Panc1 (cell line): ENCODE measurements at regions not wholly inside any gene's neighbourhood (a gene's known extent, or its start where the extent isn't known, plus 50 kb on each side); places are given as distances from the start of the nearest gene placed in this dataset.

Source experiments
- ATAC-seq: fragments of 200-7000 bp; cut with Tn5 transposase; 2 replicates; pipeline ENCODE4 v1.9.1; 2020; ENCODE audit warnings: mild to moderate bottlenecking, moderate library complexity
- BruUV-seq: library from RNA; stranded (reverse); fragments of 400-500 nt; replicated peaks from 2 replicates; lab custom pipeline; 2021; lab: Mats Ljungman, UMichigan
- CTCF ChIA-PET: fragments of 300-600 bp; sonication (Branson Sonifier 250); formaldehyde crosslinking; loops from one replicate; lab custom pipeline; 2022; ENCODE audit warnings: antibody characterized with exemption; lab: Charles Lee
- POLR2A ChIA-PET: fragments of 300-600 bp; sonication (Branson Sonifier 250); formaldehyde crosslinking; loops from one replicate; lab custom pipeline; 2022; ENCODE audit warnings: antibody characterized with exemption; lab: Charles Lee
- DNase-seq: peaks from one replicate; pipeline ENCODE4 v3.0.0-alpha.2; 2010; ENCODE audit warnings: low read depth, low spot score
- H3K27ac ChIP-seq: 2 replicates; pipeline ENCODE4 v1.5.1; 2011; ENCODE audit warnings: mild to moderate bottlenecking, low read length, inconsistent platforms
- H3K27me3 ChIP-seq: fragments of 200-500 bp; sonication (Bioruptor generic); 2 replicates; pipeline ENCODE4 v1.6.0; 2014; ENCODE audit warnings: low read length, inconsistent platforms; ENCODE audit not compliant: control insufficient read depth, insufficient read depth
- H3K36me3 ChIP-seq: fragments of 200-500 bp; sonication (Bioruptor generic); 2 replicates; pipeline ENCODE4 v1.5.1; 2014; ENCODE audit warnings: inconsistent platforms, mild to moderate bottlenecking, low read length, moderate library complexity; ENCODE audit not compliant: control insufficient read depth, insufficient read depth
- H3K4me1 ChIP-seq: 2 replicates; pipeline ENCODE4 v1.5.1; 2011; ENCODE audit warnings: inconsistent platforms, mild to moderate bottlenecking, low read length, moderate library complexity; ENCODE audit not compliant: control insufficient read depth, insufficient read depth
- H3K4me3 ChIP-seq, 2 experiments: 2 replicates each; pipeline ENCODE4 v1.5.1; 2011 to 2012; ENCODE audit warnings: low read depth in 2 of 2, low read length in 2 of 2, mild to moderate bottlenecking in 2 of 2, inconsistent platforms in 1 of 2, moderate library complexity in 1 of 2
- H3K9me3 ChIP-seq: fragments of 200-500 bp; sonication (Bioruptor generic); 2 replicates; pipeline ENCODE4 v1.5.1; 2014; ENCODE audit warnings: low read depth, mild to moderate bottlenecking, inconsistent platforms, low read length, moderate library complexity; ENCODE audit not compliant: control insufficient read depth, insufficient read depth
- CTCF ChIP-seq: fragments of 450-650 bp; IDR thresholded peaks from 2 replicates; pipeline ENCODE4 v1.5.1; 2017; ENCODE audit warnings: mild to moderate bottlenecking
- POLR2AphosphoS5 ChIP-seq: IDR thresholded peaks from 2 replicates; pipeline ENCODE4 v1.6.1; 2012; ENCODE audit warnings: mild to moderate bottlenecking, low read depth, low read length, moderate library complexity
- REST ChIP-seq, 2 experiments: IDR thresholded peaks; 2 replicates each; pipeline ENCODE4 v1.6.1; 2011 to 2012; ENCODE audit warnings: low read depth in 2 of 2, control low read depth in 1 of 2, low read length in 1 of 2, mild to moderate bottlenecking in 1 of 2, moderate library complexity in 1 of 2; ENCODE audit not compliant: insufficient read depth in 1 of 2
- SIN3A ChIP-seq: IDR thresholded peaks from 2 replicates; pipeline ENCODE4 v1.6.1; 2012; ENCODE audit warnings: low read depth, mild to moderate bottlenecking, low read length, moderate library complexity, borderline replicate concordance; ENCODE audit not compliant: insufficient read depth
- TCF7L2 ChIP-seq: IDR thresholded peaks from 2 replicates; pipeline ENCODE4 v1.6.1; 2011; ENCODE audit warnings: mild to moderate bottlenecking, low read depth, low read length, inconsistent platforms
- in situ Hi-C: cut with HindIII; loops from 2 replicates; pipeline ENCODE4 v1.10.0; 2016; ENCODE audit warnings: low sequenced_read_pairs, low pct_unique_long_range_greater_than_20kb
- intact Hi-C: fragments of 100-400 bp; cut with micrococcal nuclease; formaldehyde crosslinking; loops from one replicate; pipeline ENCODE4 v1.10.0; 2022; ENCODE audit not compliant: unreplicated experiment

- ChIA-PET CTCF (no interaction called here), POLR2A (no interaction called here)
- no peaks in the 10 kb centered on the region for H3K4me1 ChIP-seq
- no peak overlapping the region for H3K27ac ChIP-seq
- BruUV-seq, result no TSS peak
- DNase-seq, result no peak
- H3K9me3 ChIP-seq, result no peaks in the 10 kb centered on the region
- no peaks in the 10 kb centered on the region for H3K27me3 ChIP-seq
- H3K4me3 ChIP-seq, result no peak overlapping the region
- ATAC-seq, result no peak
- in situ Hi-C loops, result no loop called here
- no peak for TF ChIP-seq CTCF
- no peak for TF ChIP-seq TCF7L2
- no peak for TF ChIP-seq POLR2AphosphoS5
- no peak for TF ChIP-seq REST (IDR thresholded peaks at IDR 0.05; ENCODE audit: insufficient read depth in 1 of 2, low read depth in 2 of 2, low read length in 1 of 2)
- TF ChIP-seq SIN3A, result no peak
- no peaks in the 10 kb centered on the region for H3K36me3 ChIP-seq
- intact Hi-C loops, result no loop called here
Measured at GRCh38 chr9:86716326-86716922, 230.9 kb downstream of the GAS1 start.

- H3K27ac ChIP-seq, result no peak overlapping the region
- intact Hi-C loops (no loop called here), in situ Hi-C loops (no loop called here)
- ATAC-seq (no peak), DNase-seq (no peak)
- H3K4me1 ChIP-seq, result no peaks in the 10 kb centered on the region
- TF ChIP-seq POLR2AphosphoS5 (no peak), REST (IDR thresholded peaks at IDR 0.05; ENCODE audit: insufficient read depth in 1 of 2, low read depth in 2 of 2, low read length in 1 of 2) (no peak), CTCF (no peak), TCF7L2 (no peak), SIN3A (no peak)
- H3K4me3 ChIP-seq, result no peak overlapping the region
- POLR2A ChIA-PET, result no interaction called here
- no peaks in the 10 kb centered on the region for H3K27me3 ChIP-seq
- BruUV-seq, result no TSS peak
- H3K36me3 ChIP-seq, result no peaks in the 10 kb centered on the region
- no peaks in the 10 kb centered on the region for H3K9me3 ChIP-seq
- CTCF ChIA-PET, result no interaction called here
Measured at GRCh38 chr9:86714999-86715398, 232.3 kb downstream of the GAS1 start.
